ENCODE measurements at regions not wholly inside any gene's neighbourhood (a gene's known extent, or its start where the extent isn't known, plus 50 kb on each side); places are given as distances from the start of the nearest gene placed in this dataset.

GRCh38 chr3:177459401-177459800 is 262.1 kb upstream of the TBL1XR1 start:
- TF ChIP-seq SP1 (IDR thresholded peaks at IDR 0.05) (no peak), HNF4G (IDR thresholded peaks at IDR 0.05) (no peak), NR2F2 (IDR thresholded peaks at IDR 0.05) (peak; percentile 85), MAX (IDR thresholded peaks at IDR 0.05) (no peak), FOXA1 (IDR thresholded peaks at IDR 0.05) (no peak), JUND (IDR thresholded peaks at IDR 0.05) (peak; percentile 32 to 45), HNF4A (conservative IDR thresholded peaks at IDR 0.05) (no peak), FOXA2 (IDR thresholded peaks at IDR 0.05) (no peak), RXRA (IDR thresholded peaks at IDR 0.05) (peak in 1 of 2 donors; percentile 6), REST (IDR thresholded peaks at IDR 0.05) (no peak), GABPA (IDR thresholded peaks at IDR 0.05 in 1 of 2, conservative IDR thresholded peaks at IDR 0.05 in 1 of 2) (no peak), EGR1 (IDR thresholded peaks at IDR 0.05; ENCODE audit: low read depth in 2 of 2) (no peak), ATF3 (IDR thresholded peaks at IDR 0.05) (no peak), CTCF (IDR thresholded peaks at IDR 0.05; ENCODE audit: low read depth, low read length, missing input control) (no peak), TAF1 (conservative IDR thresholded peaks at IDR 0.05) (no peak), RAD21 (IDR thresholded peaks at IDR 0.05) (no peak), ZBTB33 (IDR thresholded peaks at IDR 0.05) (no peak), YY1 (IDR thresholded peaks at IDR 0.05) (no peak)
- H3K9me3 ChIP-seq (ENCODE audit: control insufficient read depth in 4 of 4, low read length in 3 of 4): no peaks in the 10 kb centered on the region
- no peak overlapping the region for H3K4me3 ChIP-seq (ENCODE audit: low read depth in 1 of 3, low read length in 3 of 3)
- H3K4me1 ChIP-seq (ENCODE audit: control insufficient read depth in 4 of 4, insufficient read depth in 4 of 4, low read length in 3 of 4): peaks cover 0 to 5% (median 4%) of the 10 kb centered on the region in 4 donors
- 83% methylated on average over 2 of the region's 2 CpGs for WGBS
- H3K27me3 ChIP-seq (ENCODE audit: control insufficient read depth in 4 of 4, insufficient read depth in 4 of 4, low read length in 3 of 4): no peaks in the 10 kb centered on the region
- no peaks in the 10 kb centered on the region for H3K36me3 ChIP-seq (ENCODE audit: control insufficient read depth in 4 of 4, insufficient read depth in 3 of 4, low read depth in 1 of 4, low read length in 3 of 4)
- H3K27ac ChIP-seq (ENCODE audit: low read depth in 1 of 2, low read length in 2 of 2): no peak overlapping the region
- DNase-seq (ENCODE audit: low spot score): no peak
- no peak overlapping the region for H3K9ac ChIP-seq (ENCODE audit: low read depth in 1 of 2, low read length in 2 of 2)
